Omental fat pad (tissue), 3 donors: ENCODE measurements at regions not wholly inside any gene's neighbourhood (a gene's known extent, or its start where the extent isn't known, plus 50 kb on each side); places are given as distances from the start of the nearest gene placed in this dataset.

Experiments used
- ATAC-seq: fragments of 150-250 bp; one replicate; pipeline ENCODE4 v1.9.1; 2016; ENCODE audit warnings: mild to moderate bottlenecking, moderate library complexity; ENCODE audit not compliant: low FRiP score
- DNase-seq: peaks from one replicate; pipeline ENCODE4 v3.0.0-alpha.2; 2019; ENCODE audit warnings: low spot score
- CTCF ChIP-seq, 3 donors: fragments of 450-650 bp; IDR thresholded peaks; one replicate each; pipeline ENCODE4 v1.5.1; 2016 to 2017; ENCODE audit warnings: antibody characterized with exemption in 3 of 3, mild to moderate bottlenecking in 3 of 3, moderate library complexity in 2 of 3

GRCh38 chr3:145623349-145623748 is 537.6 kb downstream of the PLOD2 start:
- TF ChIP-seq CTCF (IDR thresholded peaks at IDR 0.05), result no peak
- ATAC-seq (no peak), DNase-seq (no peak)

GRCh38 chr3:145628211-145628610 is 532.8 kb downstream of the PLOD2 start:
- DNase-seq (no peak), ATAC-seq (no peak)
- TF ChIP-seq CTCF (IDR thresholded peaks at IDR 0.05), result no peak

- ATAC-seq (no peak), DNase-seq (no peak)
- TF ChIP-seq CTCF (IDR thresholded peaks at IDR 0.05), result no peak
Observed at GRCh38 chr3:145637105-145637504, 523.9 kb downstream of the PLOD2 start.

GRCh38 chr3:145639003-145639606 is 521.9 kb downstream of the PLOD2 start:
- DNase-seq, result no peak
- ATAC-seq, result no peak
- no peak for TF ChIP-seq CTCF (IDR thresholded peaks at IDR 0.05)

- ATAC-seq (no peak), DNase-seq (no peak)
- no peak for TF ChIP-seq CTCF (IDR thresholded peaks at IDR 0.05)
Observed at GRCh38 chr3:145639875-145640274, 521.1 kb downstream of the PLOD2 start.

- no peak for TF ChIP-seq CTCF (IDR thresholded peaks at IDR 0.05)
- no peak for ATAC-seq
- DNase-seq, result no peak
Observed at GRCh38 chr3:145648396-145648795, 512.6 kb downstream of the PLOD2 start.

- DNase-seq, result no peak
- ATAC-seq, result no peak
- TF ChIP-seq CTCF (IDR thresholded peaks at IDR 0.05), result no peak
Observed at GRCh38 chr3:145649368-145649887, 511.6 kb downstream of the PLOD2 start.
